HG02981 (cell line): ENCODE measurements at regions not wholly inside any gene's neighbourhood (a gene's known extent, or its start where the extent isn't known, plus 50 kb on each side); places are given as distances from the start of the nearest gene placed in this dataset.
"Not testable (repeated sequence)": the region's sequence is repeated elsewhere in the genome, so short reads cannot be mapped to it uniquely, and the experiment has no call there.

ENCODE experiments used
- ATAC-seq: cut with Tn5 transposase; IDR thresholded peaks from one replicate; pipeline ENCODE4 v1.9.1; 2021; ENCODE audit warnings: mild to moderate bottlenecking, moderate library complexity; ENCODE audit not compliant: unreplicated experiment

- no peak for ATAC-seq
These were observed 246.5 kb upstream of the SFRP2 start for GRCh38 chr4:154035341-154035740.

GRCh38 chr4:154033921-154034320 is 245.0 kb upstream of the SFRP2 start:
- no peak for ATAC-seq

GRCh38 chr4:154032914-154033313 is 244.0 kb upstream of the SFRP2 start:
- no peak for ATAC-seq

GRCh38 chr4:154030746-154031145 is 241.9 kb upstream of the SFRP2 start:
- no peak for ATAC-seq

- no peak for ATAC-seq
These were observed 241.3 kb upstream of the SFRP2 start for GRCh38 chr4:154030152-154030551.

- ATAC-seq, result no peak
These were observed 240.3 kb upstream of the SFRP2 start for GRCh38 chr4:154029171-154029570.

- no peak for ATAC-seq
These were observed 236.2 kb upstream of the SFRP2 start for GRCh38 chr4:154025110-154025509.

GRCh38 chr4:154024097-154024694 is 235.3 kb upstream of the SFRP2 start:
- no peak for ATAC-seq

GRCh38 chr4:154023671-154024070 is 234.8 kb upstream of the SFRP2 start:
- ATAC-seq, result not testable (repeated sequence)

GRCh38 chr4:154019811-154020210 is 230.9 kb upstream of the SFRP2 start:
- no peak for ATAC-seq

GRCh38 chr4:154018659-154019058 is 229.8 kb upstream of the SFRP2 start:
- ATAC-seq, result no peak

GRCh38 chr4:154015578-154015977 is 226.7 kb upstream of the SFRP2 start:
- ATAC-seq, result no peak

- ATAC-seq, result no peak
These were observed 225.8 kb upstream of the SFRP2 start for GRCh38 chr4:154014407-154015321.

- ATAC-seq, result no peak
These were observed 224.7 kb upstream of the SFRP2 start for GRCh38 chr4:154013576-154013975.

GRCh38 chr4:154010371-154010770 is 221.5 kb upstream of the SFRP2 start:
- ATAC-seq, result no peak

GRCh38 chr4:154009788-154010187 is 220.9 kb upstream of the SFRP2 start:
- ATAC-seq, result no peak

- ATAC-seq, result no peak
These were observed 220.3 kb upstream of the SFRP2 start for GRCh38 chr4:154009191-154009590.

GRCh38 chr4:154005171-154005520 is 216.3 kb upstream of the SFRP2 start:
- ATAC-seq, result no peak

GRCh38 chr4:154004507-154005170 is 215.8 kb upstream of the SFRP2 start:
- ATAC-seq, result no peak

GRCh38 chr4:154004016-154004415 is 215.1 kb upstream of the SFRP2 start:
- ATAC-seq, result no peak

- no peak for ATAC-seq
These were observed 214.5 kb upstream of the SFRP2 start for GRCh38 chr4:154003378-154003777.

GRCh38 chr4:154001193-154001592 is 212.3 kb upstream of the SFRP2 start:
- no peak for ATAC-seq
